GM18505 (cell line): ENCODE measurements at regions not wholly inside any gene's neighbourhood (a gene's known extent, or its start where the extent isn't known, plus 50 kb on each side); places are given as distances from the start of the nearest gene placed in this dataset.

Source experiments
- ATAC-seq: cut with Tn5 transposase; IDR thresholded peaks from one replicate; pipeline ENCODE4 v1.9.1; 2021; ENCODE audit not compliant: unreplicated experiment
- POLR2A ChIP-seq: IDR thresholded peaks from 4 replicates; pipeline ENCODE4 v1.6.1; 2011; ENCODE audit warnings: borderline replicate concordance; ENCODE audit not compliant: insufficient read depth, insufficient read length; ENCODE audit errors: extremely low read depth

- ATAC-seq = no peak
- TF ChIP-seq POLR2A = no peak
These were observed 137.3 kb upstream of the GLI2 start for GRCh38 chr2:120598416-120598815.

- ATAC-seq = no peak
- TF ChIP-seq POLR2A = no peak
These were observed 136.6 kb upstream of the GLI2 start for GRCh38 chr2:120599072-120599471.

- TF ChIP-seq POLR2A = no peak
- ATAC-seq = no peak
These were observed 136.0 kb upstream of the GLI2 start for GRCh38 chr2:120599656-120600055.

GRCh38 chr2:120600335-120600734 lies 135.3 kb upstream of the GLI2 start:
- no peak for TF ChIP-seq POLR2A
- no peak for ATAC-seq

- TF ChIP-seq POLR2A = no peak
- no peak for ATAC-seq
These were observed 134.9 kb upstream of the GLI2 start for GRCh38 chr2:120600786-120601185.

- no peak for ATAC-seq
- no peak for TF ChIP-seq POLR2A
These were observed 134.1 kb upstream of the GLI2 start for GRCh38 chr2:120601566-120601965.

- no peak for ATAC-seq
- TF ChIP-seq POLR2A = no peak
These were observed 133.4 kb upstream of the GLI2 start for GRCh38 chr2:120602251-120602650.

GRCh38 chr2:120604767-120605166 lies 130.9 kb upstream of the GLI2 start:
- no peak for TF ChIP-seq POLR2A
- ATAC-seq = no peak

GRCh38 chr2:120605231-120605935 lies 130.3 kb upstream of the GLI2 start:
- no peak for TF ChIP-seq POLR2A
- ATAC-seq = no peak

- ATAC-seq = no peak
- no peak for TF ChIP-seq POLR2A
These were observed 129.4 kb upstream of the GLI2 start for GRCh38 chr2:120606280-120606679.

- no peak for TF ChIP-seq POLR2A
- no peak for ATAC-seq
These were observed 128.7 kb upstream of the GLI2 start for GRCh38 chr2:120606931-120607330.

- TF ChIP-seq POLR2A = no peak
- no peak for ATAC-seq
These were observed 128.2 kb upstream of the GLI2 start for GRCh38 chr2:120607506-120607905.

- TF ChIP-seq POLR2A = no peak
- no peak for ATAC-seq
These were observed 127.7 kb upstream of the GLI2 start for GRCh38 chr2:120607996-120608395.

- TF ChIP-seq POLR2A = no peak
- ATAC-seq = no peak
These were observed 125.8 kb upstream of the GLI2 start for GRCh38 chr2:120609826-120610395.
